Activated naive CD4-positive, alpha-beta T cell (primary cell): ENCODE measurements at regions not wholly inside any gene's neighbourhood (a gene's known extent, or its start where the extent isn't known, plus 50 kb on each side); places are given as distances from the start of the nearest gene placed in this dataset.

ENCODE experiments used
- DNase-seq, 4 experiments: peaks; one replicate each; lab custom pipeline; 2025; lab: John Stamatoyannopoulos, UW

GRCh38 chr4:1463088-1463926, 57.1 kb upstream of the NKX1-1 start:
- DNase-seq = no peak

- DNase-seq = no peak
Measured at GRCh38 chr4:1462768-1463075, 56.5 kb upstream of the NKX1-1 start.

- DNase-seq = no peak
Measured at GRCh38 chr4:1462009-1462767, 55.9 kb upstream of the NKX1-1 start.

GRCh38 chr4:1460967-1461868, 55.0 kb upstream of the NKX1-1 start:
- no peak for DNase-seq

GRCh38 chr4:1459722-1460511, 53.7 kb upstream of the NKX1-1 start:
- DNase-seq = no peak

GRCh38 chr4:1459081-1459721, 53.0 kb upstream of the NKX1-1 start:
- DNase-seq = no peak

- DNase-seq = no peak
Measured at GRCh38 chr4:1458581-1458980, 52.3 kb upstream of the NKX1-1 start.
